Caco-2 (cell line): ENCODE measurements at regions not wholly inside any gene's neighbourhood (a gene's known extent, or its start where the extent isn't known, plus 50 kb on each side); places are given as distances from the start of the nearest gene placed in this dataset.
A peak's percentile ranks its signal among the peaks of the same experiment; 100 is the strongest.

Experiments
- BruUV-seq: library from RNA; stranded (reverse); fragments of 400-500 nt; replicated peaks from 2 replicates; lab custom pipeline; 2021; lab: Mats Ljungman, UMichigan
- CTCF ChIA-PET: fragments of 300-600 bp; sonication (Branson Sonifier 250); formaldehyde crosslinking; loops from one replicate; lab custom pipeline; 2022; ENCODE audit warnings: antibody characterized with exemption; lab: Charles Lee
- POLR2A ChIA-PET: fragments of 300-600 bp; sonication (Branson Sonifier 250); formaldehyde crosslinking; loops from one replicate; lab custom pipeline; 2022; ENCODE audit warnings: antibody characterized with exemption; lab: Charles Lee
- DNase-seq, 2 experiments: peaks; one replicate each; pipeline versions ENCODE4 v3.0.0 to v3.0.0-alpha.2; 2020 to 2022
- H3K27me3 ChIP-seq: replicated peaks from 2 replicates; pipeline ENCODE4 v1.6.0; 2011; ENCODE audit warnings: low read length; ENCODE audit not compliant: control insufficient read depth, insufficient read depth
- H3K36me3 ChIP-seq: 2 replicates; pipeline ENCODE4 v1.5.1; 2011; ENCODE audit warnings: low read length; ENCODE audit not compliant: control insufficient read depth, insufficient read depth
- H3K4me1 ChIP-seq: fragments of 250-450 bp; sonication (Bioruptor Pico); 2 replicates; pipeline ENCODE4 v1.5.1; 2020; ENCODE audit warnings: mild to moderate bottlenecking
- H3K4me3 ChIP-seq: 2 replicates; pipeline ENCODE4 v1.5.1; 2011; ENCODE audit warnings: low read depth, mild to moderate bottlenecking, control low read depth, low read length
- H3K9me3 ChIP-seq: fragments of 250-450 bp; sonication (Bioruptor Pico); 2 replicates; pipeline ENCODE4 v1.5.1; 2020; ENCODE audit warnings: mild to moderate bottlenecking, moderate library complexity
- H3K27ac Mint-ChIP-seq: one replicate; pipeline ENCODE4 v1.8.0; 2022; ENCODE audit warnings: mixed read lengths; ENCODE audit not compliant: unreplicated experiment
- H3K27me3 Mint-ChIP-seq: one replicate; pipeline ENCODE4 v1.8.0; 2022; ENCODE audit warnings: mixed read lengths; ENCODE audit not compliant: insufficient read depth, unreplicated experiment
- H3K36me3 Mint-ChIP-seq: one replicate; pipeline ENCODE4 v1.8.0; 2022; ENCODE audit warnings: mild to moderate bottlenecking, mixed read lengths; ENCODE audit not compliant: insufficient read depth, unreplicated experiment
- H3K4me1 Mint-ChIP-seq: one replicate; pipeline ENCODE4 v1.8.0; 2022; ENCODE audit warnings: low read depth, mixed read lengths; ENCODE audit not compliant: unreplicated experiment
- H3K4me3 Mint-ChIP-seq: one replicate; pipeline ENCODE4 v1.8.0; 2022; ENCODE audit warnings: mild to moderate bottlenecking, moderate library complexity, mixed read lengths; ENCODE audit not compliant: unreplicated experiment
- H3K9me3 Mint-ChIP-seq: one replicate; pipeline ENCODE4 v1.8.0; 2022; ENCODE audit warnings: mixed read lengths; ENCODE audit not compliant: unreplicated experiment
- intact Hi-C: fragments of 100-400 bp; cut with micrococcal nuclease; formaldehyde crosslinking; loops from one replicate; pipeline ENCODE4 v1.10.0; 2022; ENCODE audit not compliant: unreplicated experiment
- TF ChIP-seq, protein P1 (sequence below), 2 experiments: fragments of 200-600 bp in 1 of 2; IDR thresholded peaks; 1 replicate in 1 of 2; 2 replicates in 1 of 2; pipeline versions ENCODE4 v1.5.1 to v1.8.0; 2011 to 2022; ENCODE audit warnings: antibody characterized with exemption in 1 of 2, control low read depth in 1 of 2, inconsistent platforms in 1 of 2, low read depth in 1 of 2, low read length in 1 of 2, mild to moderate bottlenecking in 1 of 2, moderate library complexity in 1 of 2; ENCODE audit not compliant: insufficient read depth in 1 of 2, severe bottlenecking in 1 of 2, unreplicated experiment in 1 of 2

DNA sequence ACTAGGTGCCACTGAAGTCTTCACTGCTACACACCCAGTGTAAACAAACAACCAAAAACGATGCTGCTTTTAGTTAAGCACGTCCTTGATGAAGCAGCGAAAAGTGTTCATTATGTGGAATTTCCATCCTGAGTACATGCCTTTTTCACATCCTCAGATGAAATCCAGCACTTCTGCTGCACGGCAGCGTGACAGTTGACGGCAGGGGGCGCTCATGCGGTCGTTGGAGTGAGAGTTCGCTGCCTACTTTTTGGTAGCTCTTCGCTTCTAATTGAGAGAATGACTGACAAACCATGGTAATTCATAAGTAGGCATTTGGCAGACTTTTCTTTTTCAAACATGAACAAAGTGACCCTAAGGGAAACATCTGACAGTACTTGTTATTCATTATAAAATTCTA lies 1124.9 kb downstream of the EFNB2 start:
- no peaks in the 10 kb centered on the region for H3K4me1 Mint-ChIP-seq
- ChIA-PET CTCF (interaction anchor here (0.6 to 1.5 kb wide), 8 partner anchors 16 to 1126 kb away, joined by 3 to 7 read pairs (median 3); no protein-coding TSS in a partner anchor), POLR2A (no interaction called here)
- no peaks in the 10 kb centered on the region for H3K9me3 Mint-ChIP-seq
- H3K27ac Mint-ChIP-seq, result no peak overlapping the region
- Histone ChIP-seq H3K36me3 (no peaks in the 10 kb centered on the region), H3K9me3 (no peaks in the 10 kb centered on the region), H3K27me3 (no peaks in the 10 kb centered on the region), H3K4me3 (no peak overlapping the region), H3K4me1 (no peaks in the 10 kb centered on the region)
- H3K27me3 Mint-ChIP-seq, result no peaks in the 10 kb centered on the region
- BruUV-seq, result no TSS peak
- peak; percentile 60 to 76 for DNase-seq
- no peak overlapping the region for H3K4me3 Mint-ChIP-seq
- intact Hi-C loops, result loop anchor here (1.0 to 10.0 kb wide), 2 partner anchors 1123 to 1734 kb away; no protein-coding TSS in a partner anchor
- TF ChIP-seq, protein P1, sequence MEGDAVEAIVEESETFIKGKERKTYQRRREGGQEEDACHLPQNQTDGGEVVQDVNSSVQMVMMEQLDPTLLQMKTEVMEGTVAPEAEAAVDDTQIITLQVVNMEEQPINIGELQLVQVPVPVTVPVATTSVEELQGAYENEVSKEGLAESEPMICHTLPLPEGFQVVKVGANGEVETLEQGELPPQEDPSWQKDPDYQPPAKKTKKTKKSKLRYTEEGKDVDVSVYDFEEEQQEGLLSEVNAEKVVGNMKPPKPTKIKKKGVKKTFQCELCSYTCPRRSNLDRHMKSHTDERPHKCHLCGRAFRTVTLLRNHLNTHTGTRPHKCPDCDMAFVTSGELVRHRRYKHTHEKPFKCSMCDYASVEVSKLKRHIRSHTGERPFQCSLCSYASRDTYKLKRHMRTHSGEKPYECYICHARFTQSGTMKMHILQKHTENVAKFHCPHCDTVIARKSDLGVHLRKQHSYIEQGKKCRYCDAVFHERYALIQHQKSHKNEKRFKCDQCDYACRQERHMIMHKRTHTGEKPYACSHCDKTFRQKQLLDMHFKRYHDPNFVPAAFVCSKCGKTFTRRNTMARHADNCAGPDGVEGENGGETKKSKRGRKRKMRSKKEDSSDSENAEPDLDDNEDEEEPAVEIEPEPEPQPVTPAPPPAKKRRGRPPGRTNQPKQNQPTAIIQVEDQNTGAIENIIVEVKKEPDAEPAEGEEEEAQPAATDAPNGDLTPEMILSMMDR (IDR thresholded peaks at IDR 0.05; ENCODE audit: insufficient read depth in 1 of 2, low read depth in 1 of 2, low read length in 1 of 2, severe bottlenecking in 1 of 2, unreplicated experiment in 1 of 2), result peak; percentile 62 to 79
- no peaks in the 10 kb centered on the region for H3K36me3 Mint-ChIP-seq

DNA sequence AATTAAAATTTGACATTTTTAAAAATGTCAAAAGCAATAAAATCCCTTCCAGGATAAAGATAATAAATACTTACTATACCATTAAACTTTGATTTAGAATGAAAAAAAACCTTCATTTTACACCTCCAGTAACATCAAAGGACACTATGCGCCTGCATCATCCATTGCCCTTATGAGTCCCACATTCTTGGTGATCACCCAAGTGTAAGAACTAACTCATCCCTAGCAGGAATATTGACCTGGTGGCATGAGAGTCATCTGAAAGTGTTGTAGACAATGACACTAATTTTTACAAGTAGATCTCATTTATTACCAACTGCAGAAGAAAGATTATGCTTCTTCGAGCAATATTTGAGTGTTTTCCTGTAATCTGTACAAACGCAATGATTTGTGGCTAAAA lies 1128.9 kb downstream of the EFNB2 start:
- POLR2A ChIA-PET, result no interaction called here
- no peak for DNase-seq
- no peak overlapping the region for H3K27ac Mint-ChIP-seq
- intact Hi-C loops, result no loop called here
- TF ChIP-seq, protein P1 (IDR thresholded peaks at IDR 0.05; ENCODE audit: insufficient read depth in 1 of 2, low read depth in 1 of 2, low read length in 1 of 2, severe bottlenecking in 1 of 2, unreplicated experiment in 1 of 2), result no peak
- no peaks in the 10 kb centered on the region for H3K27me3 Mint-ChIP-seq
- Histone ChIP-seq H3K4me3 (no peak overlapping the region), H3K9me3 (no peaks in the 10 kb centered on the region), H3K4me1 (no peaks in the 10 kb centered on the region), H3K27me3 (no peaks in the 10 kb centered on the region), H3K36me3 (no peaks in the 10 kb centered on the region)
- no peaks in the 10 kb centered on the region for H3K36me3 Mint-ChIP-seq
- BruUV-seq, result no TSS peak
- no peak overlapping the region for H3K4me3 Mint-ChIP-seq
- H3K4me1 Mint-ChIP-seq, result no peaks in the 10 kb centered on the region
- CTCF ChIA-PET, result no interaction called here
- no peaks in the 10 kb centered on the region for H3K9me3 Mint-ChIP-seq

DNA sequence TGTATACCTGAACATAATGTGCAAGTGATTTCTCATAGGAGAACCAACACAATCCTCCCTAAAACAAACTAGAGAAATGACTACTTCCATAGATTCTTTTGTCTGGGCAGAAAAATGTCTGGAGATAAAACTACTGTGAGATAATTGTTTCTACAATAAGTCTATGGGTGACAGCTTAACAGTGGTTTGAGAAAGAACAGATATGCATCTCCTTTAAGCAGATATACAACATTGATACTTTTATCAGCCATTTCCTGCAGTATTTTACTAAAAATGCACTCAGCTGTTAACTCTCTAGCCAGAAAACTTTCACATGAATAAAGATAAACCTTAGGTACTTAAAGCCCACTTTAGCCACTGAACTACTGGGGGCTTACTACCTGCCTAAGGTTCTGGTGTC lies 1132.4 kb downstream of the EFNB2 start:
- BruUV-seq, result no TSS peak
- H3K4me3 ChIP-seq, result no peak overlapping the region
- ChIA-PET POLR2A (no interaction called here), CTCF (no interaction called here)
- H3K27me3 ChIP-seq, result no peaks in the 10 kb centered on the region
- DNase-seq, result no peak
- H3K4me3 Mint-ChIP-seq, result no peak overlapping the region
- H3K27ac Mint-ChIP-seq, result no peak overlapping the region
- H3K36me3 Mint-ChIP-seq, result no peaks in the 10 kb centered on the region
- H3K36me3 ChIP-seq, result no peaks in the 10 kb centered on the region
- H3K4me1 Mint-ChIP-seq, result no peaks in the 10 kb centered on the region
- TF ChIP-seq, protein P1 (IDR thresholded peaks at IDR 0.05; ENCODE audit: insufficient read depth in 1 of 2, low read depth in 1 of 2, low read length in 1 of 2, severe bottlenecking in 1 of 2, unreplicated experiment in 1 of 2), result no peak
- no peaks in the 10 kb centered on the region for H3K9me3 Mint-ChIP-seq
- no peaks in the 10 kb centered on the region for H3K4me1 ChIP-seq
- intact Hi-C loops, result no loop called here
- H3K27me3 Mint-ChIP-seq, result peaks cover 3% of the 10 kb centered on the region
- H3K9me3 ChIP-seq, result no peaks in the 10 kb centered on the region
